ENCODE measurements at regions not wholly inside any gene's neighbourhood (a gene's known extent, or its start where the extent isn't known, plus 50 kb on each side); places are given as distances from the start of the nearest gene placed in this dataset.

DNA sequence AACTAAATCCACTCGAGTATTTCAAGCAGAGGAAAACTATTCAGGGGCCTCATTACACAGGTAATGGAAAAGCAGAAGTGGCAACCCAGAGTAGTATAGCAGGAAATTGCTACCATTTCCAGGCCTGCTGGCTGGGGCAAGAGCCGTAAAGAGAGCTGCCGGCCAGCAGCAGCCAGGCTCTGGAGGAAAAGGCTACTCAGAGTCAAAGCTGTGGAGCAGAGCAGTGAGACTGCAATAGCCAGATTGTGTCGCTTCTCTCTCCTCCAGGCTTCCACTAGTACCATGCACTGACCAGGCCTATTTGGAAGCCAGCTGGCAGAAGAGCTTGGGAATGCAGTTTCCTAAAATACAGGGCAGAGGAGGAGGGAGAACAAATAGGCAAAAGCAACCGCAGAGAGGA is 155.5 kb downstream of the OMA1 start:
- Histone ChIP-seq H3K9me3 (ENCODE audit: control insufficient read depth in 2 of 2, insufficient read depth in 1 of 2, low read depth in 1 of 2, low read length in 1 of 2) (no peaks in the 10 kb centered on the region), H3K36me3 (ENCODE audit: control insufficient read depth in 2 of 2, insufficient read depth in 2 of 2, low read length in 1 of 2) (no peaks in the 10 kb centered on the region), H3K27ac (ENCODE audit: low read depth in 2 of 2, low read length in 1 of 2) (no peak overlapping the region), H3K4me1 (ENCODE audit: control insufficient read depth in 2 of 2, insufficient read depth in 2 of 2, low read length in 1 of 2) (no peaks in the 10 kb centered on the region), H3K4me3 (ENCODE audit: low read depth in 1 of 2, low read length in 2 of 2) (no peak overlapping the region), H3K27me3 (ENCODE audit: control insufficient read depth in 1 of 2, insufficient read depth in 2 of 2, low read length in 2 of 2) (no peaks in the 10 kb centered on the region)
- WGBS, 2 donors: 70 to 77% methylated on average over 5 of the region's 5 CpGs

- Histone ChIP-seq H3K4me3 (ENCODE audit: low read depth in 1 of 2, low read length in 2 of 2) (no peak overlapping the region), H3K9me3 (ENCODE audit: control insufficient read depth in 2 of 2, insufficient read depth in 1 of 2, low read depth in 1 of 2, low read length in 1 of 2) (no peaks in the 10 kb centered on the region), H3K27ac (ENCODE audit: low read depth in 2 of 2, low read length in 1 of 2) (no peak overlapping the region), H3K36me3 (ENCODE audit: control insufficient read depth in 2 of 2, insufficient read depth in 2 of 2, low read length in 1 of 2) (no peaks in the 10 kb centered on the region), H3K27me3 (ENCODE audit: control insufficient read depth in 1 of 2, insufficient read depth in 2 of 2, low read length in 2 of 2) (no peaks in the 10 kb centered on the region), H3K4me1 (ENCODE audit: control insufficient read depth in 2 of 2, insufficient read depth in 2 of 2, low read length in 1 of 2) (no peaks in the 10 kb centered on the region)
- 78 to 100% methylated on average over 1 of the region's 1 CpG for WGBS, 2 donors
Observed at GRCh38 chr1:58390091-58390490, 156.4 kb downstream of the OMA1 start.

- Histone ChIP-seq H3K27me3 (ENCODE audit: control insufficient read depth in 1 of 2, insufficient read depth in 2 of 2, low read length in 2 of 2) (no peaks in the 10 kb centered on the region), H3K9me3 (ENCODE audit: control insufficient read depth in 2 of 2, insufficient read depth in 1 of 2, low read depth in 1 of 2, low read length in 1 of 2) (peaks cover 0 to 3% of the 10 kb centered on the region in 2 donors), H3K4me1 (ENCODE audit: control insufficient read depth in 2 of 2, insufficient read depth in 2 of 2, low read length in 1 of 2) (no peaks in the 10 kb centered on the region), H3K36me3 (ENCODE audit: control insufficient read depth in 2 of 2, insufficient read depth in 2 of 2, low read length in 1 of 2) (no peaks in the 10 kb centered on the region), H3K4me3 (ENCODE audit: low read depth in 1 of 2, low read length in 2 of 2) (no peak overlapping the region), H3K27ac (ENCODE audit: low read depth in 2 of 2, low read length in 1 of 2) (no peak overlapping the region)
- WGBS, 2 donors: 90 to 91% methylated on average over 2 of the region's 2 CpGs
Observed at GRCh38 chr1:58380345-58380744, 166.2 kb downstream of the OMA1 start.

- H3K4me1 ChIP-seq (ENCODE audit: control insufficient read depth in 2 of 2, insufficient read depth in 2 of 2, low read length in 1 of 2): no peaks in the 10 kb centered on the region
- no peaks in the 10 kb centered on the region for H3K27me3 ChIP-seq (ENCODE audit: control insufficient read depth in 1 of 2, insufficient read depth in 2 of 2, low read length in 2 of 2)
- H3K36me3 ChIP-seq (ENCODE audit: control insufficient read depth in 2 of 2, insufficient read depth in 2 of 2, low read length in 1 of 2): no peaks in the 10 kb centered on the region
- H3K27ac ChIP-seq (ENCODE audit: low read depth in 2 of 2, low read length in 1 of 2): no peak overlapping the region
- H3K4me3 ChIP-seq (ENCODE audit: low read depth in 1 of 2, low read length in 2 of 2): no peak overlapping the region
- no peaks in the 10 kb centered on the region for H3K9me3 ChIP-seq (ENCODE audit: control insufficient read depth in 2 of 2, insufficient read depth in 1 of 2, low read depth in 1 of 2, low read length in 1 of 2)
Observed at GRCh38 chr1:58367217-58367616, 179.3 kb downstream of the OMA1 start.

GRCh38 chr1:58365328-58365727 is 181.2 kb downstream of the OMA1 start:
- 92 to 94% methylated on average over 2 of the region's 2 CpGs for WGBS, 2 donors
- H3K4me1 ChIP-seq (ENCODE audit: control insufficient read depth in 2 of 2, insufficient read depth in 2 of 2, low read length in 1 of 2): no peaks in the 10 kb centered on the region
- H3K4me3 ChIP-seq (ENCODE audit: low read depth in 1 of 2, low read length in 2 of 2): no peak overlapping the region

DNA sequence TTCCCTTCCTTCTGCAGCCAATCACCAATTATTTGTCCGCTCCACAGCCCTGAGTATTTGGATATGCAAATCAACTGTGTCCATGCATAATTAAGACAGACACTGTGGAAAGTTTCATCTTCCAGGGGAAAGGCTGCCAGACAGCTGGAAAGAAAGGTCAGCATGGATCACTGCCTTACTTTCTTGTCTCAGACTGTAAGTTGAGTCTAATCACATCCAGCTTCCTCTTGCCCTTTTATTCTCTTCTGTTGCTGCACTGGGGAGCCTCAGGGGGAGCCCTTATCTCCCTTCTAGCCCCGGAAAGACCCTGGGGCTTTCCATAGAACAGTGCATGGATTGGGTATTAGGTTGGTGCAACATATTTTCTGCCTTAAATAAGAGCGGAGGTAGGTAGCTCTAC is 182.9 kb downstream of the OMA1 start:
- no peaks in the 10 kb centered on the region for H3K9me3 ChIP-seq (ENCODE audit: control insufficient read depth in 2 of 2, insufficient read depth in 1 of 2, low read depth in 1 of 2, low read length in 1 of 2)
- no peaks in the 10 kb centered on the region for H3K36me3 ChIP-seq (ENCODE audit: control insufficient read depth in 2 of 2, insufficient read depth in 2 of 2, low read length in 1 of 2)
- H3K27ac ChIP-seq (ENCODE audit: low read depth in 2 of 2, low read length in 1 of 2): no peak overlapping the region
- no peak overlapping the region for H3K4me3 ChIP-seq (ENCODE audit: low read depth in 1 of 2, low read length in 2 of 2)
- 72 to 79% methylated on average over 3 of the region's 3 CpGs for WGBS, 2 donors
- no peaks in the 10 kb centered on the region for H3K27me3 ChIP-seq (ENCODE audit: control insufficient read depth in 1 of 2, insufficient read depth in 2 of 2, low read length in 2 of 2)
- no peaks in the 10 kb centered on the region for H3K4me1 ChIP-seq (ENCODE audit: control insufficient read depth in 2 of 2, insufficient read depth in 2 of 2, low read length in 1 of 2)

More at GRCh38 chr1:58365328-58365727, 181.2 kb downstream of the OMA1 start:
- no peaks in the 10 kb centered on the region for H3K36me3 ChIP-seq (ENCODE audit: control insufficient read depth in 2 of 2, insufficient read depth in 2 of 2, low read length in 1 of 2)
- no peaks in the 10 kb centered on the region for H3K27me3 ChIP-seq (ENCODE audit: control insufficient read depth in 1 of 2, insufficient read depth in 2 of 2, low read length in 2 of 2)
- no peaks in the 10 kb centered on the region for H3K9me3 ChIP-seq (ENCODE audit: control insufficient read depth in 2 of 2, insufficient read depth in 1 of 2, low read depth in 1 of 2, low read length in 1 of 2)
- H3K27ac ChIP-seq (ENCODE audit: low read depth in 2 of 2, low read length in 1 of 2): no peak overlapping the region

DNA sequence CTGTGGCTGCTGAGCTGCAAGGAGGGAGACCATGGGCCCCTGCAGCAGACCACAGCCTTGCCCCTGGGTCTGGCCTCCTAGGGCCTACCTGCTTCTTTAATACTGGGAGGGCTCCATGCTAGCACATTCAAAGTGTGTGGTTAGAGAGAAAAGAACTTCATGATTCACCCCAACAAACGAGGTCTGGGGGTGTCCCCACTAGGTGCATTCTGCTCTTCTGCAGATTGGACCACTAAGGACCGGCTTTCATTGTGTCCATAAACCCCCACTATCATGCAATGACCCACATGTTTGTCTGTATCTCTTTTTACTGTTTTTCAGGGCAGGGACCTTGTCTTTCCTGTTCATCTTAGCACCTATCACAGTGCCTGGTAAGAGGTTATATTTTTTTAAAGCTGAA is 185.4 kb downstream of the OMA1 start:
- Histone ChIP-seq H3K36me3 (ENCODE audit: control insufficient read depth in 2 of 2, insufficient read depth in 2 of 2, low read length in 1 of 2) (no peaks in the 10 kb centered on the region), H3K4me1 (ENCODE audit: control insufficient read depth in 2 of 2, insufficient read depth in 2 of 2, low read length in 1 of 2) (no peaks in the 10 kb centered on the region), H3K27ac (ENCODE audit: low read depth in 2 of 2, low read length in 1 of 2) (no peak overlapping the region), H3K27me3 (ENCODE audit: control insufficient read depth in 1 of 2, insufficient read depth in 2 of 2, low read length in 2 of 2) (no peaks in the 10 kb centered on the region), H3K9me3 (ENCODE audit: control insufficient read depth in 2 of 2, insufficient read depth in 1 of 2, low read depth in 1 of 2, low read length in 1 of 2) (no peaks in the 10 kb centered on the region), H3K4me3 (ENCODE audit: low read depth in 1 of 2, low read length in 2 of 2) (no peak overlapping the region)
- 37 to 69% methylated on average over 2 of the region's 2 CpGs for WGBS, 2 donors

DNA sequence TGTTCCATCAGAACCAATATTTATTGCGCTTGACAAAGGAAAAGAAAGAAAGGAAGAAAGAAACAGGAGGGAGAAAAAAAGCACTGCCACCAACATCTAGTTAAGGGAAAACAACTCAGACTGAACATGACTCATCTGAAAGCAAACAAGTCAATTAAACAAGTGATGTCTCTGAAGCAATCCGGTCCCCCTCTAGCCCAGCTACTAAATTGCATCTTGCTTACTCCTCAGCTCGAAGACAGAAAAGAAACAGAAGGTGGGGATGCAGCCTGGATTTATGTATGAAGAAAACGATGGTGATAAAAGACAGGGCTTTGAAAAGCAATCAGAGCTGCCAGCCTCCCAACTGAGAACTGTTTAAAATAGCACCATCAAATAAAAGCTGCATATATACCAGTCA is 188.2 kb downstream of the OMA1 start:
- Histone ChIP-seq H3K4me3 (ENCODE audit: low read depth in 1 of 2, low read length in 2 of 2) (no peak overlapping the region), H3K36me3 (ENCODE audit: control insufficient read depth in 2 of 2, insufficient read depth in 2 of 2, low read length in 1 of 2) (no peaks in the 10 kb centered on the region), H3K4me1 (ENCODE audit: control insufficient read depth in 2 of 2, insufficient read depth in 2 of 2, low read length in 1 of 2) (no peaks in the 10 kb centered on the region), H3K27me3 (ENCODE audit: control insufficient read depth in 1 of 2, insufficient read depth in 2 of 2, low read length in 2 of 2) (no peaks in the 10 kb centered on the region), H3K9me3 (ENCODE audit: control insufficient read depth in 2 of 2, insufficient read depth in 1 of 2, low read depth in 1 of 2, low read length in 1 of 2) (no peaks in the 10 kb centered on the region), H3K27ac (ENCODE audit: low read depth in 2 of 2, low read length in 1 of 2) (no peak overlapping the region)
- 42 to 51% methylated on average over 4 of the region's 4 CpGs for WGBS, 2 donors

- Histone ChIP-seq H3K36me3 (ENCODE audit: control insufficient read depth in 2 of 2, insufficient read depth in 2 of 2, low read length in 1 of 2) (no peaks in the 10 kb centered on the region), H3K27ac (ENCODE audit: low read depth in 2 of 2, low read length in 1 of 2) (no peak overlapping the region), H3K4me1 (ENCODE audit: control insufficient read depth in 2 of 2, insufficient read depth in 2 of 2, low read length in 1 of 2) (no peaks in the 10 kb centered on the region), H3K9me3 (ENCODE audit: control insufficient read depth in 2 of 2, insufficient read depth in 1 of 2, low read depth in 1 of 2, low read length in 1 of 2) (no peaks in the 10 kb centered on the region), H3K27me3 (ENCODE audit: control insufficient read depth in 1 of 2, insufficient read depth in 2 of 2, low read length in 2 of 2) (no peaks in the 10 kb centered on the region), H3K4me3 (ENCODE audit: low read depth in 1 of 2, low read length in 2 of 2) (no peak overlapping the region)
- 76 to 78% methylated on average over 2 of the region's 2 CpGs for WGBS, 2 donors
Observed at GRCh38 chr1:58356402-58356801, 190.1 kb downstream of the OMA1 start.

GRCh38 chr1:58353168-58353567 is 193.4 kb downstream of the OMA1 start:
- WGBS, 2 donors: 78 to 84% methylated on average over 2 of the region's 2 CpGs

More at GRCh38 chr1:58353168-58353567, 193.4 kb downstream of the OMA1 start:
- Histone ChIP-seq H3K9me3 (ENCODE audit: control insufficient read depth in 2 of 2, insufficient read depth in 1 of 2, low read depth in 1 of 2, low read length in 1 of 2) (no peaks in the 10 kb centered on the region), H3K36me3 (ENCODE audit: control insufficient read depth in 2 of 2, insufficient read depth in 2 of 2, low read length in 1 of 2) (no peaks in the 10 kb centered on the region), H3K27ac (ENCODE audit: low read depth in 2 of 2, low read length in 1 of 2) (no peak overlapping the region), H3K4me3 (ENCODE audit: low read depth in 1 of 2, low read length in 2 of 2) (no peak overlapping the region), H3K27me3 (ENCODE audit: control insufficient read depth in 1 of 2, insufficient read depth in 2 of 2, low read length in 2 of 2) (no peaks in the 10 kb centered on the region), H3K4me1 (ENCODE audit: control insufficient read depth in 2 of 2, insufficient read depth in 2 of 2, low read length in 1 of 2) (no peaks in the 10 kb centered on the region)

All from esophagus (tissue), 2 donors.